CD4-positive, CD25-positive, alpha-beta regulatory T cell (primary cell): ENCODE measurements at regions not wholly inside any gene's neighbourhood (a gene's known extent, or its start where the extent isn't known, plus 50 kb on each side); places are given as distances from the start of the nearest gene placed in this dataset.
A peak's percentile ranks its signal among the peaks of the same experiment; 100 is the strongest.

Experiments used
- ATAC-seq, 2 donors: fragments of 150-1000 bp; cut with Tn5 transposase; one replicate each; pipeline ENCODE4 v1.10.0; 2021; ENCODE audit warnings: low read depth in 2 of 2, moderate number of reproducible peaks in 2 of 2, moderate library complexity in 1 of 2
- DNase-seq, 3 donors: peaks; one replicate each; pipeline versions ENCODE4 v3.0.0 to v3.0.0-alpha.2; 2012 to 2022; ENCODE audit warnings: mixed read lengths in 1 of 3
- H3K27ac ChIP-seq: one replicate; pipeline ENCODE4 v1.7.0; 2013; ENCODE audit warnings: mild to moderate bottlenecking, low read length; ENCODE audit not compliant: insufficient read depth, poor library complexity, severe bottlenecking
- H3K27me3 ChIP-seq: one replicate; pipeline ENCODE4 v1.7.0; 2013; ENCODE audit warnings: low read length; ENCODE audit not compliant: control insufficient read depth, insufficient read depth
- H3K36me3 ChIP-seq: one replicate; pipeline ENCODE4 v1.7.0; 2013; ENCODE audit warnings: mild to moderate bottlenecking, low read length, moderate library complexity; ENCODE audit not compliant: control insufficient read depth, insufficient read depth
- H3K4me1 ChIP-seq: 2 replicates; pipeline ENCODE4 v1.7.0; 2013; ENCODE audit warnings: mild to moderate bottlenecking, low read length; ENCODE audit not compliant: insufficient read depth, control insufficient read depth, poor library complexity, severe bottlenecking
- H3K4me3 ChIP-seq: one replicate; pipeline ENCODE4 v1.7.0; 2013; ENCODE audit warnings: low read depth, mild to moderate bottlenecking, low read length, moderate library complexity
- H3K9me3 ChIP-seq, 2 experiments: 1 replicate in 1 of 2; 2 replicates in 1 of 2; pipeline ENCODE4 v1.7.0; 2013; ENCODE audit warnings: low read length in 2 of 2, mild to moderate bottlenecking in 1 of 2, moderate library complexity in 1 of 2; ENCODE audit not compliant: control insufficient read depth in 2 of 2
- H3K27ac Mint-ChIP-seq, 3 donors: one replicate each; pipeline ENCODE4 v1.8.0; 2020 to 2022; ENCODE audit warnings: mild to moderate bottlenecking in 3 of 3, mixed read lengths in 3 of 3, moderate library complexity in 2 of 3
- H3K27me3 Mint-ChIP-seq: one replicate; pipeline ENCODE4 v1.8.0; 2022; ENCODE audit warnings: mild to moderate bottlenecking, mixed read lengths
- H3K36me3 Mint-ChIP-seq: one replicate; pipeline ENCODE4 v1.8.0; 2020; ENCODE audit warnings: mixed read lengths
- H3K4me1 Mint-ChIP-seq, 4 donors: one replicate each; pipeline ENCODE4 v1.8.0; 2020 to 2022; ENCODE audit warnings: mixed read lengths in 4 of 4, mild to moderate bottlenecking in 1 of 4
- H3K4me3 Mint-ChIP-seq, 4 donors: one replicate each; pipeline ENCODE4 v1.8.0; 2020 to 2022; ENCODE audit warnings: mild to moderate bottlenecking in 4 of 4, mixed read lengths in 4 of 4, moderate library complexity in 3 of 4
- H3K9me3 Mint-ChIP-seq, 7 donors: one replicate each; pipeline ENCODE4 v1.8.0; 2020 to 2022; ENCODE audit warnings: mixed read lengths in 7 of 7, mild to moderate bottlenecking in 3 of 7, moderate library complexity in 2 of 7

DNA sequence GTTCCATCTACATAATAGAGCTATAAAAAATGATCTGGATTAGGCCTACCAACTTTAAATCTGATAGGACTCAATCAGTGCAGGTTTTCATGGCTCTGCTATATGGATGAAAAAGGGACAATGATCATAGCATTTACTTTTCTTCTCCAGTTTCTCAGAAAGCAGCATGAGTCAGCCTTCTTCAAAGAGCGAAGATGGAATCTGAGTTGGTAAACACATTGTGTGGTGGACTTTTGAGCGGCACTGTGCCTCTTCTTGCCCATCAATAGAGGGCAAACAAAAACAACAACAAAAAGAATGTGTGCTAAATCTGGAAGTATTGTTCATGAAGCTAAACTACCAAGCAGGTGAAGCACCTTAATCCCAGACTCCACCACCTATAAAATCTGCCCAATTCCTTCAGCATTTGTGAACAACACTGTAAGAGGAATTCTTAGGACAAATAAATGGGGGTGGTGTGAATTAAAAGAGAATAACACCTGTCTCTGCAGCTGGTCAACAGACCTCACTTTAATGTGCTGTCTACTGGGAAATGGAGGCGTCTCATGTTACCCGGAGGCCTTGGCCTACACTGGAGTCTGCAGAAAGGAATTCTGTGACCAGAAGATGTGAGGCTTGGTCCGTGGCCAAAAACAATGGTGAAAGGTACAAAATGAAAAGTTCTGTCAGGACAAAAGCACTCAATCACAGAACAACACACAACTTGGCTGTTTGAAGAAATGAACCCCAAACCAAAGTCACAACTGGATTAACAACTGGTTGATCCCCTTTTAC, 609.0 kb downstream of the IRS1 start:
- Mint-ChIP-seq H3K4me3 (no peak overlapping the region), H3K9me3 (peaks cover 0 to 4% (median 0%) of the 10 kb centered on the region in 7 donors), H3K27ac (no peak overlapping the region), H3K36me3 (no peaks in the 10 kb centered on the region), H3K4me1 (no peaks in the 10 kb centered on the region), H3K27me3 (no peaks in the 10 kb centered on the region)
- Histone ChIP-seq H3K4me1 (no peaks in the 10 kb centered on the region), H3K36me3 (no peaks in the 10 kb centered on the region), H3K27ac (no peak overlapping the region), H3K27me3 (no peaks in the 10 kb centered on the region), H3K9me3 (no peaks in the 10 kb centered on the region), H3K4me3 (no peak overlapping the region)
- ATAC-seq (no peak), DNase-seq (no peak)

GRCh38 chr2:226189061-226189460, 610.6 kb downstream of the IRS1 start:
- H3K4me3 Mint-ChIP-seq, result no peak overlapping the region
- no peaks in the 10 kb centered on the region for H3K36me3 Mint-ChIP-seq
- Histone ChIP-seq H3K9me3 (no peaks in the 10 kb centered on the region), H3K27ac (no peak overlapping the region), H3K4me3 (no peak overlapping the region), H3K4me1 (no peaks in the 10 kb centered on the region), H3K36me3 (no peaks in the 10 kb centered on the region), H3K27me3 (no peaks in the 10 kb centered on the region)
- no peak overlapping the region for H3K27ac Mint-ChIP-seq
- no peaks in the 10 kb centered on the region for H3K27me3 Mint-ChIP-seq
- no peak for ATAC-seq
- H3K9me3 Mint-ChIP-seq, result peaks cover 0 to 4% (median 0%) of the 10 kb centered on the region in 7 donors
- no peaks in the 10 kb centered on the region for H3K4me1 Mint-ChIP-seq
- DNase-seq, result no peak

GRCh38 chr2:226187616-226188015, 612.0 kb downstream of the IRS1 start:
- Mint-ChIP-seq H3K4me3 (no peak overlapping the region), H3K27me3 (peaks cover 5% of the 10 kb centered on the region), H3K4me1 (no peaks in the 10 kb centered on the region), H3K36me3 (no peaks in the 10 kb centered on the region), H3K9me3 (peaks cover 0 to 4% (median 0%) of the 10 kb centered on the region in 7 donors), H3K27ac (no peak overlapping the region)
- Histone ChIP-seq H3K36me3 (no peaks in the 10 kb centered on the region), H3K27ac (no peak overlapping the region), H3K9me3 (no peaks in the 10 kb centered on the region), H3K27me3 (no peaks in the 10 kb centered on the region), H3K4me1 (no peaks in the 10 kb centered on the region), H3K4me3 (no peak overlapping the region)
- no peak for DNase-seq
- no peak for ATAC-seq

DNA sequence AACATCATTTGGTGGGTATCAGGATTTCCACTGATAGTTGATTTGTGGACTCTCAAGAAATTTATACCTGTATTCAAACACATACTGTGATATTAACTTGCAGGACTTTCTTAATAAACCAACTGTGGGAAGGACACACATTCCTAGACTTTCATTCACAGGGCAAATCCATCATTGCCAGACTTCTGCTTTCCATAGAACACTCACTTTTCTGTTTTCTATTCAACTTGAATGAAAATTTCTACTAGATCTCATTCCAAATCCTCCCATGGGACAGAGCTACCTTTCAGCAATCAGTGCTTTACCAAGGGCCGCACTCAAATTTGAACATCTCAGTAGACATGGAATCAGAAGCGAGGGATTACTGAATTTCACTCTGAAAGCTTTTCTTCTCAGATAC, 612.5 kb downstream of the IRS1 start:
- Mint-ChIP-seq H3K4me1 (no peaks in the 10 kb centered on the region), H3K9me3 (peaks cover 0 to 4% (median 0%) of the 10 kb centered on the region in 7 donors), H3K36me3 (no peaks in the 10 kb centered on the region), H3K4me3 (no peak overlapping the region), H3K27ac (no peak overlapping the region), H3K27me3 (peaks cover 5% of the 10 kb centered on the region)
- no peaks in the 10 kb centered on the region for H3K36me3 ChIP-seq
- H3K9me3 ChIP-seq, result no peaks in the 10 kb centered on the region
- H3K27me3 ChIP-seq, result no peaks in the 10 kb centered on the region
- H3K4me1 ChIP-seq, result no peaks in the 10 kb centered on the region
- ATAC-seq, result no peak
- H3K27ac ChIP-seq, result no peak overlapping the region
- no peak for DNase-seq
- no peak overlapping the region for H3K4me3 ChIP-seq

GRCh38 chr2:226185616-226186211, 613.9 kb downstream of the IRS1 start:
- Histone ChIP-seq H3K27ac (no peak overlapping the region), H3K4me1 (no peaks in the 10 kb centered on the region), H3K27me3 (no peaks in the 10 kb centered on the region), H3K4me3 (no peak overlapping the region), H3K36me3 (no peaks in the 10 kb centered on the region), H3K9me3 (no peaks in the 10 kb centered on the region)
- no peak for ATAC-seq
- Mint-ChIP-seq H3K4me3 (no peak overlapping the region), H3K27me3 (peaks cover 5% of the 10 kb centered on the region), H3K4me1 (no peaks in the 10 kb centered on the region), H3K27ac (peak overlapping the region in 1 of 3 donors; percentile 26), H3K9me3 (peaks cover 0 to 4% (median 0%) of the 10 kb centered on the region in 7 donors), H3K36me3 (no peaks in the 10 kb centered on the region)
- no peak for DNase-seq

DNA sequence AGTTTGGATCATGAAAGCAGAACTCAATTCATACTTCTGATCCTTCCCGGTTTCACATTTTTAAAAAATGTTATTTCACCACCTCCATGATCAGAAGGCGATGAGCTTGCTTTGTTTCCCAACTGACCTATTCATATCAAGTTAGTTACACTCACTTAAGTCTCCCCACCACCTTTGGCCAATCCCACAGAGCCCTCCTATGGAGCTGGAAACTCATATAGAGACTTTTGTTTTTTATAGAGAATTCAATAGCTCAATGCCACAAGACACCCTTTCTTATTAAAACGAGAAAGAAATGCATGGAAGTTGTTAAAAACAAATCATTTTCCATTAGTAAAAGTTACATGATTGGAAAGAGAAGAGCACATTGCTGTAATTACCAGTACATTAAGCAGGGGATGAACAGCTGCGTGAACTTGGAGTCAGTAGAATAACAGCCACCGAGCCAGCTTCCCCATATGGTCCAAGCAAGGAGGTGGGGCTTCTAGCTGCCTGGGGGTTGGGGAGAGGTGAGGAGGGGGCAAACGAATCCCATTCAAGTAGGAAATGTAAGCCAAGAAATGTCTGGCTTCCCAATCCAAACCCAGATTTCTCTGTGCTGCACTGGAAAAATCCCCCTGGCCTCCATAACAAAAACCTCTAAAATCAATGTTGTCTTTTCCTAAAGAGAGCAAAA, 614.5 kb downstream of the IRS1 start:
- H3K27me3 ChIP-seq, result no peaks in the 10 kb centered on the region
- peaks cover 5% of the 10 kb centered on the region for H3K27me3 Mint-ChIP-seq
- H3K36me3 Mint-ChIP-seq, result no peaks in the 10 kb centered on the region
- no peaks in the 10 kb centered on the region for H3K4me1 ChIP-seq
- no peak overlapping the region for H3K4me3 Mint-ChIP-seq
- H3K27ac Mint-ChIP-seq, result no peak overlapping the region
- H3K4me3 ChIP-seq, result no peak overlapping the region
- H3K36me3 ChIP-seq, result no peaks in the 10 kb centered on the region
- DNase-seq (no peak), ATAC-seq (no peak)
- H3K27ac ChIP-seq, result no peak overlapping the region
- no peaks in the 10 kb centered on the region for H3K4me1 Mint-ChIP-seq
- H3K9me3 ChIP-seq, result no peaks in the 10 kb centered on the region
- peaks cover 0 to 4% (median 0%) of the 10 kb centered on the region in 7 donors for H3K9me3 Mint-ChIP-seq

GRCh38 chr2:226184540-226184939, 615.1 kb downstream of the IRS1 start:
- H3K27ac ChIP-seq, result no peak overlapping the region
- Mint-ChIP-seq H3K4me1 (no peaks in the 10 kb centered on the region), H3K4me3 (no peak overlapping the region), H3K9me3 (peaks cover 0 to 4% (median 0%) of the 10 kb centered on the region in 7 donors), H3K27ac (no peak overlapping the region), H3K27me3 (peaks cover 5% of the 10 kb centered on the region), H3K36me3 (no peaks in the 10 kb centered on the region)
- no peak for DNase-seq
- no peak for ATAC-seq
- H3K4me3 ChIP-seq, result no peak overlapping the region
- H3K4me1 ChIP-seq, result no peaks in the 10 kb centered on the region
- H3K9me3 ChIP-seq, result no peaks in the 10 kb centered on the region
- H3K36me3 ChIP-seq, result no peaks in the 10 kb centered on the region
- H3K27me3 ChIP-seq, result no peaks in the 10 kb centered on the region
